ENCODE measurements at regions not wholly inside any gene's neighbourhood (a gene's known extent, or its start where the extent isn't known, plus 50 kb on each side); places are given as distances from the start of the nearest gene placed in this dataset.

GRCh38 chr5:173443971-173444370 lies 115.8 kb upstream of the STC2 start:
- TF ChIP-seq CTCF (IDR thresholded peaks at IDR 0.05; ENCODE audit: poor library complexity) (no peak), EZH2 (IDR thresholded peaks at IDR 0.05; ENCODE audit: borderline replicate concordance) (no peak), EZH2phosphoT487 (IDR thresholded peaks at IDR 0.05; ENCODE audit: low read depth, severe bottlenecking, unreplicated experiment) (no peak)

All from hepatocyte (in vitro differentiated cells).